ENCODE measurements at regions not wholly inside any gene's neighbourhood (a gene's known extent, or its start where the extent isn't known, plus 50 kb on each side); places are given as distances from the start of the nearest gene placed in this dataset. TPM values are rescaled to one million over a fixed set of nuclear protein-coding genes. Genes with fewer than 3 reads are reported as not detected.

DNA sequence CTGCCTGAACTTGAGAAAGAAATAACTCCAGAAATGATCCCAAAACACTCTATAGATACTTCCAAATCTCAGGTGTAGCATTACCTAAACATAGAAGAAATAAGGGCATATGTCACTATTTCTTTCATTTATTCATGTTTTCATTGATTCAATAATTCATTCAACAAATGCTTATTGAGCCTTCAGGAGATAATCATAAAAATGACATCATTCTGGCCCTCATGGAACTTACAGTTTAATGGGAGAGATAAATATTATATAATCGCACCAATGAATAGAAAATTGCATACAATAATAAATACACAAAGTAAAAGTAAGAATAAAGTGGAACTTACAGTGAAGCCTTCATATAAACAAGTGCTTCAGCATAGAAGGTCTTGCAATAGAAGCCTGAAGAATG lies 58.1 kb upstream of the NR2F2 start:
- DNase-seq: no peak

DNA sequence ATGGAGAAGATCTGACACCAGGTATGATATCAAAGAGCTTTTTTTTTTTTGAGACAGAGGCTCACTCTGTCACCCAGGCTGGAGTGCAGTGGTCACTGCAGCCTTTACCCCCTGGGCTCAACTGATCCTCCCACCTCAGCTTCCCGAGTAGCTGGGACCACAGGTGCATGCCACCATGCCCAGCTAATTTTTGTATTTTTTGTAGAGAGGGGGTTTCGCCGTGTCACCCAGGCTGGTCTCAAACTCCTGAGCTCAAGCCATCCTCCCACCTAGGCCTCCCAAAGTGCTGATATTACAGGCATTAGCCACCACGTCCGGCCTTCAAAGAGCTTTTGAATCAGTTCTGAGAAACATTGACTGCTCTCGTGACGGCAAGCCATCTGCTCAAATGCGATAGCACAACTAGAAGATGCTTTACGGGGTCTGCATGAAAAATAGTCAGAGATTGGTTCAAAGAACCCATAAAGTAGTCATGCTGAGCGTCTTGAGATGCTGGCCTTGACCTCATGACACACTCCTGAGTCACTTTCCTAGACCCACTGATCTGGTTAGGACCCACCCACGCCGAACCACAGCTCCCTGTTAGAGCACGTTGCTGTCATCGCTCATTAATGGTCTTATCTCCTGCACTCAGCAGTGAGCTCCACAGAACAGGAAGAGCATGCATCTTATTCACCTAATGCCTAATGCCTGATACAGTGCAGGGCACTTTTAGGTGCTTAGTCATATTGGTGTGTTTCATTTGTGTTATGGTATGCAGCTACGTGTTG lies 57.0 kb upstream of the NR2F2 start:
- DNase-seq: no peak

- no peak for DNase-seq
Observed at GRCh38 chr15:96274087-96274440, 56.4 kb upstream of the NR2F2 start.

DNA sequence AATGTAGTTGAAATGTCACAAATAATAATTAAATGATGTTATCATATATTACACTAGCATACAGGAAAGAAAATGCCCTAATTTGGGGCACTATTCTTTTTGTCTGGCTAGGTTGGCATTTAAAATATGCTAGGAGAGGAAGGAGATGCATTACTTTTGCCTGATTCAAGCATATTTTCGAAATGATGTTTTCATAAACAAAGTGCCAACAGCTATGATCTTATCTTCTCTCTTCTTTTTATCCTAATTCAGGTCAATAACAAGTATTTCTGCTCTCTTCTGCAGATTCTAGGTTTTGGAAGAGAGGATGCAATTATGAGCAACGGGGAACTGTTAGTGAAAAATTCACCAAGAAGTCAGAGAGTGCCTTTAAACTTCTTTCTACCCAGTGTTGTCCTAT lies 55.8 kb upstream of the NR2F2 start:
- DNase-seq: no peak

DNA sequence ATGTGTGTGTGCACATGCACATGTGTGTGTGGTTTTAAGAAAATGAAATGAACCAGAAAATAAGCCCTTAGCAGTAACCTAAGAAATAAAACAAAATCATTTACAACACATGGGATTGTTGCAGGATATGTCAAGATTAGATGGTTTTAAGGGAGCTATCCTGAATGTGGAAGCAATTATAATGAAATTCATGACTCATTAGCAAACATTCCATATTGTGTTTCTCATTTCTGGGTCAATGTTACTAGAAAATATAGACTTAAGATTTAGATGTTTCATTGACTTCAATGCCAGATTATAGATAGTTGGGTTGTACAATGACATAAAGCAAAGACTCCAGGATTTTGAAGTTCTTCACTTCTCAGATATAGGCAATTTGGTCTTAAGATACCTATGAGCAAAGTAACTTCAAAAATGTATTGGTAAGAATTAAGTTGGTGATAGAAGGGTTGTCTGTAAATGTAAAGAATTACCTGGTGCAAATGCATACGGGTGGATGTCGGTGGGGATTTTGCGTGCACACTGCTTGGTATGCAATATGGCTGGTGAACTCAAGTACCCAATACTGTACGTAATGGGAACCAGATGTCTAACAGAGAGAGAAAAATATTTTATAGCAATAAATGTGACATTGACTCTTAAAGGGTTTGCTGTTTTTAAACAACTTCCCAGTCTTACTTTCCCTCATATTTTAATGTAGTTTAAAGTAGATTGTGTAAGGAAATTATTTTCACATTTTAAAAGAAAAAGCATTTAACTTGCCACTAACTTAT lies 53.9 kb upstream of the NR2F2 start:
- DNase-seq: peak; percentile 46

Small RNAs in the stretch of these regions (small RNA-seq; reads per million reads assigned to genes)
- gene AC012409.4 (ENCODE audit: low replicate concordance) (not detected), gene RNU2-3P (ENCODE audit: low replicate concordance) (0.15 reads per million)

All from tongue (tissue), 2 donors.